HL-60 (cell line): ENCODE measurements at regions not wholly inside any gene's neighbourhood (a gene's known extent, or its start where the extent isn't known, plus 50 kb on each side); places are given as distances from the start of the nearest gene placed in this dataset.
"Not testable (repeated sequence)": the region's sequence is repeated elsewhere in the genome, so short reads cannot be mapped to it uniquely, and the experiment has no call there.

ENCODE experiments used
- DNase-seq, 2 experiments: peaks; one replicate each; pipeline ENCODE4 v3.0.0-alpha.2; 2010 to 2020; ENCODE audit warnings: low read depth in 1 of 2, low spot score in 1 of 2
- H3K27ac ChIP-seq: fragments of 250-450 bp; sonication (Bioruptor Pico); replicated peaks from 2 replicates; pipeline ENCODE4 v1.5.1; 2020; ENCODE audit warnings: mild to moderate bottlenecking, moderate library complexity
- H3K27me3 ChIP-seq: fragments of 250-450 bp; sonication (Bioruptor Pico); 2 replicates; pipeline ENCODE4 v1.5.1; 2021; ENCODE audit warnings: mild to moderate bottlenecking, moderate library complexity; ENCODE audit not compliant: insufficient read depth, poor library complexity, severe bottlenecking
- H3K4me3 ChIP-seq: replicated peaks from 2 replicates; pipeline ENCODE4 v1.5.1; 2011; ENCODE audit warnings: mild to moderate bottlenecking, control low read depth, low read length; ENCODE audit not compliant: insufficient read depth
- GABPA ChIP-seq: IDR thresholded peaks from 2 replicates; pipeline ENCODE4 v1.6.1; 2012; ENCODE audit warnings: low read depth
- POLR2AphosphoS5 ChIP-seq: IDR thresholded peaks from 2 replicates; pipeline ENCODE4 v1.6.1; 2012; ENCODE audit warnings: low read depth
- SPI1 ChIP-seq: IDR thresholded peaks from 2 replicates; pipeline ENCODE4 v1.6.1; 2012; ENCODE audit warnings: low read depth, mild to moderate bottlenecking, borderline replicate concordance
- TF ChIP-seq, protein P1 (sequence below): IDR thresholded peaks from 2 replicates; pipeline ENCODE4 v1.6.1; 2012; ENCODE audit warnings: low read depth; ENCODE audit not compliant: insufficient replicate concordance
- TF ChIP-seq, protein P2 (sequence below): IDR thresholded peaks from one replicate; pipeline ENCODE4 v1.5.1; 2011; ENCODE audit warnings: low read length, control low read depth, inconsistent platforms; ENCODE audit not compliant: insufficient read depth

DNA sequence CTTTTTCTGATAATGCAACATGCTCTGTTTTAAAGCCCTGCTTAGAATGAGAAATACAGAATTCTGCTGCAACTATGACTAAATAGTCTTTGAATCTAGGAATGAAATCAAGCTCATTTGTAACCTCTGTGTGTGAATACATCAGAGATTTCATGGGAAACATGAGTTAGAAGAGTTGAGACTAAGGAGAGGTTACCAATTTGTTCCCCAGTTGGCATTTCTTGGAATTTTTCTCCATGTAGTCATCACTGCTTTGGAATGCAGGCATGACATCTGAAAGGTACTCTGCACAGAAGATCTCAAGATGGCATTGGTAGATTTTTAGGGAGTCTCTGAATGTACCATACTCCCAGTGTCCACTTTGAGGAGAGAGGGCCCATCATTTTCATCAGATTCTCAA, 237.2 kb downstream of the TFAP2A start:
- Histone ChIP-seq H3K27me3 (no peaks in the 10 kb centered on the region), H3K27ac (no peak overlapping the region)
- TF ChIP-seq, protein P1, sequence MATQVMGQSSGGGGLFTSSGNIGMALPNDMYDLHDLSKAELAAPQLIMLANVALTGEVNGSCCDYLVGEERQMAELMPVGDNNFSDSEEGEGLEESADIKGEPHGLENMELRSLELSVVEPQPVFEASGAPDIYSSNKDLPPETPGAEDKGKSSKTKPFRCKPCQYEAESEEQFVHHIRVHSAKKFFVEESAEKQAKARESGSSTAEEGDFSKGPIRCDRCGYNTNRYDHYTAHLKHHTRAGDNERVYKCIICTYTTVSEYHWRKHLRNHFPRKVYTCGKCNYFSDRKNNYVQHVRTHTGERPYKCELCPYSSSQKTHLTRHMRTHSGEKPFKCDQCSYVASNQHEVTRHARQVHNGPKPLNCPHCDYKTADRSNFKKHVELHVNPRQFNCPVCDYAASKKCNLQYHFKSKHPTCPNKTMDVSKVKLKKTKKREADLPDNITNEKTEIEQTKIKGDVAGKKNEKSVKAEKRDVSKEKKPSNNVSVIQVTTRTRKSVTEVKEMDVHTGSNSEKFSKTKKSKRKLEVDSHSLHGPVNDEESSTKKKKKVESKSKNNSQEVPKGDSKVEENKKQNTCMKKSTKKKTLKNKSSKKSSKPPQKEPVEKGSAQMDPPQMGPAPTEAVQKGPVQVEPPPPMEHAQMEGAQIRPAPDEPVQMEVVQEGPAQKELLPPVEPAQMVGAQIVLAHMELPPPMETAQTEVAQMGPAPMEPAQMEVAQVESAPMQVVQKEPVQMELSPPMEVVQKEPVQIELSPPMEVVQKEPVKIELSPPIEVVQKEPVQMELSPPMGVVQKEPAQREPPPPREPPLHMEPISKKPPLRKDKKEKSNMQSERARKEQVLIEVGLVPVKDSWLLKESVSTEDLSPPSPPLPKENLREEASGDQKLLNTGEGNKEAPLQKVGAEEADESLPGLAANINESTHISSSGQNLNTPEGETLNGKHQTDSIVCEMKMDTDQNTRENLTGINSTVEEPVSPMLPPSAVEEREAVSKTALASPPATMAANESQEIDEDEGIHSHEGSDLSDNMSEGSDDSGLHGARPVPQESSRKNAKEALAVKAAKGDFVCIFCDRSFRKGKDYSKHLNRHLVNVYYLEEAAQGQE: no peak
- TF ChIP-seq SPI1: no peak

DNA sequence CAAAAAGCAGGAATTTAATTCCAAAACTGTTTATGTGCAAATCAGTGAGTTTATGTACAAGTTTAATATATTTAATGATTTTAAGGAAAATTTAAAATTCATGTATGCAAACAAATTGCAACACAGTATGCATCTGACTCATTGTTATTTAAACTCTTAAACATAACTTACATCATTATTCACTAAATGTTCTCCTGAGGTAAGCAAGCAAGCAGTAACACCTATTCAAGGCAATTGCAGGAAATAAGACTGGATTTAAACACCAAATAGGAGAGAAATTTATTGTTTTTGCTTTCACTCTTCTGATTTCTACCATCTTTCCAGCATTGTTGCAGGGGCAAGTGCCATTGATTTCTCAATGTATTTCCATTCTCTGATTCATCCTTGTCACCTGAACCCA, 239.5 kb downstream of the TFAP2A start:
- TF ChIP-seq, protein P1: no peak
- TF ChIP-seq, protein P2, sequence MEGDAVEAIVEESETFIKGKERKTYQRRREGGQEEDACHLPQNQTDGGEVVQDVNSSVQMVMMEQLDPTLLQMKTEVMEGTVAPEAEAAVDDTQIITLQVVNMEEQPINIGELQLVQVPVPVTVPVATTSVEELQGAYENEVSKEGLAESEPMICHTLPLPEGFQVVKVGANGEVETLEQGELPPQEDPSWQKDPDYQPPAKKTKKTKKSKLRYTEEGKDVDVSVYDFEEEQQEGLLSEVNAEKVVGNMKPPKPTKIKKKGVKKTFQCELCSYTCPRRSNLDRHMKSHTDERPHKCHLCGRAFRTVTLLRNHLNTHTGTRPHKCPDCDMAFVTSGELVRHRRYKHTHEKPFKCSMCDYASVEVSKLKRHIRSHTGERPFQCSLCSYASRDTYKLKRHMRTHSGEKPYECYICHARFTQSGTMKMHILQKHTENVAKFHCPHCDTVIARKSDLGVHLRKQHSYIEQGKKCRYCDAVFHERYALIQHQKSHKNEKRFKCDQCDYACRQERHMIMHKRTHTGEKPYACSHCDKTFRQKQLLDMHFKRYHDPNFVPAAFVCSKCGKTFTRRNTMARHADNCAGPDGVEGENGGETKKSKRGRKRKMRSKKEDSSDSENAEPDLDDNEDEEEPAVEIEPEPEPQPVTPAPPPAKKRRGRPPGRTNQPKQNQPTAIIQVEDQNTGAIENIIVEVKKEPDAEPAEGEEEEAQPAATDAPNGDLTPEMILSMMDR: no peak
- TF ChIP-seq SPI1 (no peak), GABPA (no peak), POLR2AphosphoS5 (no peak)
- H3K27me3 ChIP-seq: no peaks in the 10 kb centered on the region
- H3K27ac ChIP-seq: no peak overlapping the region
- H3K4me3 ChIP-seq: no peak overlapping the region
- no peak for DNase-seq

More for the DNA sequence above, 237.2 kb downstream of the TFAP2A start:
- no peak for DNase-seq
- no peak overlapping the region for H3K4me3 ChIP-seq

DNA sequence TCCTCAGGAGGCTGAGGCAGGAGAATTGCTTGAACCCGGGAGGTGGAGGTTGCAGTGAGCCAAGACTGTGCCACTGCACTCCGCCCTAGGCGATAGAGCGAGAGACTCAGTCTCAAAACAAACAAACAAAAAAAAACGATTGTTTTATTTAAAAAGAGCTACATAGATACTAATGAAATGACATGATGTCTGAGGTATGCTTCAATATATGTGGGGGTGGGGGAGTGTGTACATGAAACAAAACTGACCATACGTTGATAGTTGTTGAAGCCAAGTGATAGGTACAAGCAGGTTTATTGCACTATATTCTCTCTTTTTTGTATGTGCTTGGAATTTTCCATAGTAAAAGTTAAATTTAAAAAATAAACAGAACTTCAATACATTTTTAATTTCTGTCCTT, 240.1 kb downstream of the TFAP2A start:
- Histone ChIP-seq H3K4me3 (no peak overlapping the region), H3K27ac (no peak overlapping the region), H3K27me3 (no peaks in the 10 kb centered on the region)
- DNase-seq: no peak
- TF ChIP-seq, protein P2: no peak
- TF ChIP-seq SPI1 (no peak), POLR2AphosphoS5 (no peak), GABPA (no peak)
- TF ChIP-seq, protein P1: no peak

DNA sequence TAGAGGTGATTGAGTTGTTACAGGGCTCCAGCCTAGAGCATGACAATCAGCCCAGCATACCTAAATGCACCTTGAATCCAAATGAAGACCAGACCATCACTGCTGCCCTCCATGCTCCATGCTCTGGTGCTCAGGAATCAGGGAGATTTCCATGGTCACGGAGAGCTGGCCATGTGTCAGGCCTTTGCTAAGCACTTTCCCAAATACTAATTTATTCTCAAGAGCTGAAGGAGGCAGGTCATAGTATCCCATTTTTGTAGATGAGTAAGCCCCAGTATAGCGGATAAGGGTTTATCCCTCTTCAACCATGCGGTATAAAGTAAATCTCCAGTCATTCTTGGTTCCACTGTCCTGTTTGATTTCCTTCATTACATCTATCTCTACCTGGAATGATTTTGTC, 240.8 kb downstream of the TFAP2A start:
- H3K4me3 ChIP-seq: no peak overlapping the region
- no peaks in the 10 kb centered on the region for H3K27me3 ChIP-seq
- H3K27ac ChIP-seq: no peak overlapping the region
- no peak for DNase-seq
- no peak for TF ChIP-seq SPI1
- no peak for TF ChIP-seq POLR2AphosphoS5
- TF ChIP-seq, protein P2: no peak
- TF ChIP-seq GABPA: no peak
- TF ChIP-seq, protein P1: no peak

DNA sequence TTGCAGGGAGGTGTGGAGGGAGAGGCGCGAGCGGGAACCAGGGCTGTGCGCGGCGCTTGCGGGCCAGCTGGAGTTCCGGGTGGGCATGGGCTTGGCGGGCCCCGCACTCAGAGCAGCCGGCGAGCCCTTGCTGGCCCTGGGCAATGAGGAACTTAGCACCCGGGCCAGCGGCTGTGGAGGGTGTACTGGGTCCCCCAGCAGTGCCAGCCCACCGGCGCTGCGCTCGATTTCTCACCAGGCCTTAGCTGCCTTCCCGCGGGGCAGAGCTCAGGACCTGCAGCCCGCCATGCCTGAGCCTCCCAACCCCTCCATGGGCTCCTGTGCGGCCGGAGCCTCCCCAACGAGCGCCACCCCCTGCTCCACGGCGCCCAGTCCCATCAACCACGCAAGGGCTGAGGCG, 243.2 kb downstream of the TFAP2A start:
- H3K27me3 ChIP-seq, H3K4me3 ChIP-seq, DNase-seq, H3K27ac ChIP-seq: not testable (repeated sequence)
